H9 (cell line): ENCODE measurements at regions not wholly inside any gene's neighbourhood (a gene's known extent, or its start where the extent isn't known, plus 50 kb on each side); places are given as distances from the start of the nearest gene placed in this dataset.

Source experiments
- DNase-seq: peaks from one replicate; pipeline ENCODE4 v3.0.0-alpha.2; 2017
- H2AFZ ChIP-seq: one replicate; pipeline ENCODE4 v1.6.1; 2013; ENCODE audit warnings: mild to moderate bottlenecking, low read length, control low read depth, moderate library complexity
- H2AK5ac ChIP-seq: 2 replicates; pipeline ENCODE4 v1.6.1; 2013; ENCODE audit warnings: low read length, control low read depth, mixed read lengths; ENCODE audit not compliant: insufficient read length
- H2BK120ac ChIP-seq: one replicate; pipeline ENCODE4 v1.6.1; 2013; ENCODE audit warnings: low read depth, mild to moderate bottlenecking, low read length, control low read depth, inconsistent platforms; ENCODE audit not compliant: poor library complexity, severe bottlenecking
- H2BK12ac ChIP-seq: 2 replicates; pipeline ENCODE4 v1.6.1; 2013; ENCODE audit warnings: low read length, control low read depth, mixed read lengths, low read depth; ENCODE audit not compliant: insufficient read length
- H2BK15ac ChIP-seq: 2 replicates; pipeline ENCODE4 v1.6.1; 2013; ENCODE audit warnings: low read depth, low read length, control low read depth
- H2BK20ac ChIP-seq: one replicate; pipeline ENCODE4 v1.6.1; 2013; ENCODE audit warnings: low read depth, mild to moderate bottlenecking, low read length, control low read depth, inconsistent platforms; ENCODE audit not compliant: poor library complexity, severe bottlenecking
- H2BK5ac ChIP-seq: 2 replicates; pipeline ENCODE4 v1.6.1; 2013; ENCODE audit warnings: low read length, control low read depth, mixed read lengths; ENCODE audit not compliant: insufficient read length
- H3K14ac ChIP-seq: 2 replicates; pipeline ENCODE4 v1.6.1; 2013; ENCODE audit warnings: low read length, control low read depth; ENCODE audit not compliant: insufficient read depth
- H3K18ac ChIP-seq: 2 replicates; pipeline ENCODE4 v1.6.1; 2013; ENCODE audit warnings: low read depth, mild to moderate bottlenecking, mixed read lengths, low read length, control low read depth; ENCODE audit not compliant: insufficient read length
- H3K23ac ChIP-seq: 2 replicates; pipeline ENCODE4 v1.6.1; 2013; ENCODE audit warnings: low read length, control low read depth, mixed read lengths, low read depth; ENCODE audit not compliant: insufficient read length
- H3K23me2 ChIP-seq: 2 replicates; pipeline ENCODE4 v1.6.1; 2013; ENCODE audit warnings: low read depth, mild to moderate bottlenecking, mixed read lengths, low read length, control low read depth; ENCODE audit not compliant: insufficient read length, poor library complexity, severe bottlenecking
- H3K27ac ChIP-seq: 2 replicates; pipeline ENCODE4 v1.5.1; 2013; ENCODE audit warnings: low read length, control low read depth, mixed read lengths, low read depth; ENCODE audit not compliant: insufficient read length
- H3K27me3 ChIP-seq: 2 replicates; pipeline ENCODE4 v1.6.1; 2013; ENCODE audit warnings: low read length, control low read depth, inconsistent platforms; ENCODE audit not compliant: insufficient read depth
- H3K4ac ChIP-seq: 2 replicates; pipeline ENCODE4 v1.6.1; 2013; ENCODE audit warnings: low read depth, mild to moderate bottlenecking, control low read depth, inconsistent platforms, low read length, moderate library complexity
- H3K4me1 ChIP-seq: 2 replicates; pipeline ENCODE4 v1.6.1; 2013; ENCODE audit warnings: low read length, control low read depth, inconsistent platforms; ENCODE audit not compliant: insufficient read depth
- H3K4me2 ChIP-seq: 2 replicates; pipeline ENCODE4 v1.6.1; 2013; ENCODE audit warnings: low read length, control low read depth, mixed read lengths; ENCODE audit not compliant: insufficient read length, insufficient read depth
- H3K56ac ChIP-seq: 2 replicates; pipeline ENCODE4 v1.6.1; 2013; ENCODE audit warnings: low read depth, mild to moderate bottlenecking, mixed read lengths, low read length, control low read depth; ENCODE audit not compliant: insufficient read length
- H3K79me1 ChIP-seq: 2 replicates; pipeline ENCODE4 v1.6.1; 2013; ENCODE audit warnings: low read depth, mild to moderate bottlenecking, moderate library complexity, low read length, control low read depth, inconsistent platforms; ENCODE audit not compliant: insufficient read depth, poor library complexity, severe bottlenecking
- H3K79me2 ChIP-seq: 2 replicates; pipeline ENCODE4 v1.6.1; 2013; ENCODE audit warnings: low read length, control low read depth, inconsistent platforms; ENCODE audit not compliant: insufficient read depth
- H3K9ac ChIP-seq: 2 replicates; pipeline ENCODE4 v1.6.1; 2013; ENCODE audit warnings: low read length, control low read depth, mixed read lengths; ENCODE audit not compliant: insufficient read length; ENCODE audit errors: extremely low read depth
- H3K9me3 ChIP-seq: one replicate; pipeline ENCODE4 v1.6.1; 2013; ENCODE audit warnings: low read depth, low read length, inconsistent platforms; ENCODE audit not compliant: control insufficient read depth
- H3T11ph ChIP-seq: one replicate; pipeline ENCODE4 v1.6.1; 2013; ENCODE audit warnings: mild to moderate bottlenecking, low read length, control low read depth, inconsistent platforms
- H4K20me1 ChIP-seq: one replicate; pipeline ENCODE4 v1.6.1; 2013; ENCODE audit not compliant: control insufficient read depth, insufficient read length, insufficient read depth
- H4K5ac ChIP-seq: 2 replicates; pipeline ENCODE4 v1.6.1; 2013; ENCODE audit warnings: low read depth, mild to moderate bottlenecking, mixed read lengths, low read length, control low read depth; ENCODE audit not compliant: insufficient read length
- H4K8ac ChIP-seq: replicated peaks from 2 replicates; pipeline ENCODE4 v1.6.1; 2013; ENCODE audit warnings: low read length, control low read depth, mixed read lengths, low read depth; ENCODE audit not compliant: insufficient read length
- H4K91ac ChIP-seq: 2 replicates; pipeline ENCODE4 v1.6.1; 2013; ENCODE audit warnings: low read depth, mild to moderate bottlenecking, moderate library complexity, mixed read lengths, low read length, control low read depth; ENCODE audit not compliant: insufficient read length
- H3K27ac Mint-ChIP-seq, 3 experiments: 2 replicates in 2 of 3; 3 replicates in 1 of 3; pipeline ENCODE4 v1.8.0; 2020 to 2021; ENCODE audit warnings: mixed read lengths in 3 of 3, mild to moderate bottlenecking in 1 of 3, moderate library complexity in 1 of 3
- H3K27me3 Mint-ChIP-seq: 2 replicates; pipeline ENCODE4 v1.8.0; 2021; ENCODE audit warnings: low read depth, mild to moderate bottlenecking, moderate library complexity, mixed read lengths
- H3K36me3 Mint-ChIP-seq, 3 experiments: 2 replicates in 2 of 3; 3 replicates in 1 of 3; pipeline ENCODE4 v1.8.0; 2020 to 2021; ENCODE audit warnings: low read depth in 3 of 3, mixed read lengths in 3 of 3; ENCODE audit not compliant: insufficient read depth in 1 of 3
- H3K4me1 Mint-ChIP-seq, 2 experiments: 2 replicates each; pipeline ENCODE4 v1.8.0; 2020; ENCODE audit warnings: mixed read lengths in 2 of 2
- H3K4me3 Mint-ChIP-seq, 2 experiments: 2 replicates in 1 of 2; 3 replicates in 1 of 2; pipeline ENCODE4 v1.8.0; 2020 to 2021; ENCODE audit warnings: mild to moderate bottlenecking in 2 of 2, mixed read lengths in 2 of 2, moderate library complexity in 1 of 2
- H3K9me3 Mint-ChIP-seq, 2 experiments: 2 replicates in 1 of 2; 3 replicates in 1 of 2; pipeline ENCODE4 v1.8.0; 2020; ENCODE audit warnings: mild to moderate bottlenecking in 2 of 2, mixed read lengths in 2 of 2, moderate library complexity in 1 of 2
- CTCF ChIP-seq: fragments of 200-600 bp; sonication (generic); conservative IDR thresholded peaks from 3 replicates; pipeline ENCODE4 v1.8.0; 2021; ENCODE audit warnings: antibody characterized with exemption, mild to moderate bottlenecking
- WGBS: extraction: QIAGEN DNeasy Blood & Tissue Kit; methylation state at CpG from one replicate; pipeline ENCODE4 v1.1.7; 2013; ENCODE audit warnings: missing lambda C conversion rate, low lambda C conversion rate, mixed read lengths; ENCODE audit not compliant: insufficient read length; ENCODE audit errors: extremely low coverage; 5-methylcytosine and 5-hydroxymethylcytosine counted together

- H3K4me2 ChIP-seq: no peak overlapping the region
- no peak overlapping the region for H2BK12ac ChIP-seq
- no peak overlapping the region for H3K56ac ChIP-seq
- TF ChIP-seq CTCF: no peak
- H4K20me1 ChIP-seq: no peaks in the 10 kb centered on the region
- Mint-ChIP-seq H3K4me3 (no peak overlapping the region), H3K4me1 (peaks cover 19 to 39% of the 10 kb centered on the region in 2 experiments), H3K27ac (no peak overlapping the region), H3K9me3 (no peaks in the 10 kb centered on the region; a peak in 1 of 5 replicates), H3K27me3 (peaks cover 16% of the 10 kb centered on the region), H3K36me3 (no peaks in the 10 kb centered on the region)
- no peaks in the 10 kb centered on the region for H3K9me3 ChIP-seq
- H4K91ac ChIP-seq: no peak overlapping the region
- no peak overlapping the region for H2BK5ac ChIP-seq
- no peak overlapping the region for H4K5ac ChIP-seq
- H2AFZ ChIP-seq: no peak overlapping the region
- no peak overlapping the region for H3K14ac ChIP-seq
- no peak overlapping the region for H3K18ac ChIP-seq
- H2BK20ac ChIP-seq: no peak overlapping the region
- H3K27me3 ChIP-seq: no peaks in the 10 kb centered on the region
- H2BK15ac ChIP-seq: no peak overlapping the region
- H2BK120ac ChIP-seq: no peak overlapping the region
- no CpG with 5 or more reads among the region's 7 CpGs for WGBS
- H4K8ac ChIP-seq: no peak overlapping the region
- H2AK5ac ChIP-seq: no peak overlapping the region
- no peak overlapping the region for H3K4ac ChIP-seq
- no peaks in the 10 kb centered on the region for H3K79me2 ChIP-seq
- H3K9ac ChIP-seq: no peak overlapping the region
- no peaks in the 10 kb centered on the region; the same call in 1 of the 2 replicates for H3K4me1 ChIP-seq
- no peak overlapping the region for H3T11ph ChIP-seq
- no peak for DNase-seq
- no peak overlapping the region for H3K23ac ChIP-seq
- no peak overlapping the region for H3K27ac ChIP-seq
- H3K79me1 ChIP-seq: no peaks in the 10 kb centered on the region
- H3K23me2 ChIP-seq: no peaks in the 10 kb centered on the region
Measured at GRCh38 chr2:9764153-9764778, 79.0 kb upstream of the TAF1B start.
